A673 (cell line): ENCODE measurements at regions not wholly inside any gene's neighbourhood (a gene's known extent, or its start where the extent isn't known, plus 50 kb on each side); places are given as distances from the start of the nearest gene placed in this dataset.

Source experiments
- BruUV-seq: library from RNA; stranded (reverse); fragments of 400-500 nt; replicated peaks from 2 replicates; lab custom pipeline; 2021; lab: Mats Ljungman, UMichigan
- CTCF ChIA-PET: fragments of 300-600 bp; sonication (Branson Sonifier 250); formaldehyde crosslinking; loops from one replicate; lab custom pipeline; 2022; ENCODE audit warnings: antibody characterized with exemption; lab: Charles Lee
- POLR2A ChIA-PET: fragments of 300-600 bp; sonication (Branson Sonifier 250); formaldehyde crosslinking; loops from one replicate; lab custom pipeline; 2022; ENCODE audit warnings: antibody characterized with exemption; ENCODE audit not compliant: low non-redundant PET; lab: Charles Lee
- DNase-seq: peaks from one replicate; pipeline ENCODE4 v3.0.0-alpha.2; 2015; ENCODE audit warnings: low spot score
- H3K27ac ChIP-seq: fragments of 200-600 bp; sonication (generic); 2 replicates; pipeline ENCODE4 v1.5.1; 2016; ENCODE audit warnings: mixed run types, low read depth, mild to moderate bottlenecking, mixed read lengths, antibody characterized with exemption, low read length; ENCODE audit not compliant: poor library complexity, severe bottlenecking
- H3K27me3 ChIP-seq: fragments of 200-600 bp; sonication (generic); replicated peaks from 2 replicates; pipeline ENCODE4 v1.6.1; 2017; ENCODE audit warnings: mixed run types, low read depth, mild to moderate bottlenecking, mixed read lengths, antibody characterized with exemption, low read length; ENCODE audit not compliant: insufficient read depth, poor library complexity
- H3K36me3 ChIP-seq: fragments of 200-600 bp; sonication (generic); 2 replicates; pipeline ENCODE4 v1.6.1; 2016; ENCODE audit warnings: mixed run types, mild to moderate bottlenecking, mixed read lengths, antibody characterized with exemption, low read length; ENCODE audit not compliant: insufficient read depth, poor library complexity, severe bottlenecking
- H3K4me1 ChIP-seq: fragments of 200-600 bp; sonication (generic); 2 replicates; pipeline ENCODE4 v1.6.1; 2017; ENCODE audit warnings: mixed run types, mild to moderate bottlenecking, mixed read lengths, antibody characterized with exemption, low read length; ENCODE audit not compliant: insufficient read depth, poor library complexity, severe bottlenecking
- H3K4me3 ChIP-seq: fragments of 200-600 bp; sonication (generic); 2 replicates; pipeline ENCODE4 v1.5.1; 2016; ENCODE audit warnings: low read depth, mixed run types, mild to moderate bottlenecking, mixed read lengths, low read length; ENCODE audit not compliant: poor library complexity, severe bottlenecking
- H3K9me3 ChIP-seq: fragments of 200-600 bp; sonication (generic); 2 replicates; pipeline ENCODE4 v1.6.1; 2016; ENCODE audit warnings: mixed run types, low read depth, mild to moderate bottlenecking, mixed read lengths, antibody characterized with exemption, low read length; ENCODE audit not compliant: poor library complexity, severe bottlenecking
- EZH2 ChIP-seq: fragments of 200-600 bp; sonication (generic); IDR thresholded peaks from 2 replicates; pipeline ENCODE4 v1.6.1; 2017; ENCODE audit warnings: borderline replicate concordance, low read depth, mild to moderate bottlenecking, mixed read lengths, antibody characterized with exemption, low read length; ENCODE audit not compliant: poor library complexity, severe bottlenecking
- intact Hi-C: fragments of 100-400 bp; cut with micrococcal nuclease; formaldehyde crosslinking; loops from one replicate; pipeline ENCODE4 v1.10.0; 2022; ENCODE audit not compliant: unreplicated experiment
- TF ChIP-seq, protein P1 (sequence below): fragments of 300-800, 200-600 bp; sonication (generic); conservative IDR thresholded peaks from 2 replicates; pipeline ENCODE4 v1.5.1; 2017; ENCODE audit warnings: low read depth, mild to moderate bottlenecking, antibody characterized with exemption, low read length, moderate library complexity, mixed read lengths

DNA sequence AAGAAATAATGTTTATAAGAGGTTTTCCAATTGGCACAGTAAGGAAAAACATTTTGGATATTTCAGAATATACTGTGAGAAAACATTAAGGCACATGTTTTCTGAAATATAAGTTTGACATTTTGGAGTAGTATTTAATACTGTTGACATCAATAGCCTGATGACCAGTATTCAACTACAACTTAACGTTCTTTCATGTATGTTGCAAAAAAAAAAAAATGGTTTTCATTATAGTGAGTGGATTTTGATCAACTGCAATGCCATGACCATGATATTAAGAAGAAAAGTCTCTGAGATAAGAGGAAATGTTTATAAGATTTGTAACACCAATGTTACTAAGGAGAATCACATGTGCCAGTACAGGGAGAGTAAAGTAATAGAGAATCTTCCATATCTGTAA, 252.8 kb upstream of the RORA start:
- Histone ChIP-seq H3K27ac (no peak overlapping the region), H3K9me3 (no peaks in the 10 kb centered on the region), H3K4me3 (no peak overlapping the region), H3K4me1 (no peaks in the 10 kb centered on the region), H3K27me3 (no peaks in the 10 kb centered on the region), H3K36me3 (no peaks in the 10 kb centered on the region)
- intact Hi-C loops: no loop called here
- no peak for TF ChIP-seq EZH2
- TF ChIP-seq, protein P1, sequence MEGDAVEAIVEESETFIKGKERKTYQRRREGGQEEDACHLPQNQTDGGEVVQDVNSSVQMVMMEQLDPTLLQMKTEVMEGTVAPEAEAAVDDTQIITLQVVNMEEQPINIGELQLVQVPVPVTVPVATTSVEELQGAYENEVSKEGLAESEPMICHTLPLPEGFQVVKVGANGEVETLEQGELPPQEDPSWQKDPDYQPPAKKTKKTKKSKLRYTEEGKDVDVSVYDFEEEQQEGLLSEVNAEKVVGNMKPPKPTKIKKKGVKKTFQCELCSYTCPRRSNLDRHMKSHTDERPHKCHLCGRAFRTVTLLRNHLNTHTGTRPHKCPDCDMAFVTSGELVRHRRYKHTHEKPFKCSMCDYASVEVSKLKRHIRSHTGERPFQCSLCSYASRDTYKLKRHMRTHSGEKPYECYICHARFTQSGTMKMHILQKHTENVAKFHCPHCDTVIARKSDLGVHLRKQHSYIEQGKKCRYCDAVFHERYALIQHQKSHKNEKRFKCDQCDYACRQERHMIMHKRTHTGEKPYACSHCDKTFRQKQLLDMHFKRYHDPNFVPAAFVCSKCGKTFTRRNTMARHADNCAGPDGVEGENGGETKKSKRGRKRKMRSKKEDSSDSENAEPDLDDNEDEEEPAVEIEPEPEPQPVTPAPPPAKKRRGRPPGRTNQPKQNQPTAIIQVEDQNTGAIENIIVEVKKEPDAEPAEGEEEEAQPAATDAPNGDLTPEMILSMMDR: no peak
- POLR2A ChIA-PET: no interaction called here
- no peak for DNase-seq
- CTCF ChIA-PET: no interaction called here
- BruUV-seq: no TSS peak

- DNase-seq: no peak
- no TSS peak for BruUV-seq
- intact Hi-C loops: no loop called here
- Histone ChIP-seq H3K27ac (no peak overlapping the region), H3K36me3 (no peaks in the 10 kb centered on the region), H3K4me3 (no peak overlapping the region), H3K4me1 (no peaks in the 10 kb centered on the region), H3K27me3 (no peaks in the 10 kb centered on the region), H3K9me3 (no peaks in the 10 kb centered on the region)
- ChIA-PET CTCF (no interaction called here), POLR2A (no interaction called here)
- TF ChIP-seq EZH2: no peak
- TF ChIP-seq, protein P1: no peak
These were observed 251.8 kb upstream of the RORA start for GRCh38 chr15:61480863-61481262.

DNA sequence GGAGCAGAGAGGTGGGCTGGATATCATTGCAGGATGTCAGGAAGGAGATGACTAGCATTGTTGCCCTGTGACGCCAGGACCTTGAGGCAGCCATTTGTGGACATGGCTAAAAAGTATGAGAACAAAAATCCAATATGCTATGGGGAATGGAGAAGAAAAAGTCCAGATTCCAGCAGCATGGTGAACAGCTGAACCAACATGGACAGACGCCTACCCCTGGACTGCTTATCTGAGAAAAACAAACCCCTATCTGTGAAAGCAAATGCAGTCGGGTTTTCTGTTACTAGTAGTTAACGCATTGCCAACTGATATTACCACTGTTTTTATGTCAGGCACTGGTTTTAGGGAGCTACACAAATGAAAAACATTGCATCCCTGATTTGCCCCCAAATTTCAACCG, 251.2 kb upstream of the RORA start:
- Histone ChIP-seq H3K27me3 (no peaks in the 10 kb centered on the region), H3K4me3 (no peak overlapping the region), H3K4me1 (no peaks in the 10 kb centered on the region), H3K36me3 (no peaks in the 10 kb centered on the region), H3K9me3 (no peaks in the 10 kb centered on the region), H3K27ac (no peak overlapping the region)
- no TSS peak for BruUV-seq
- no peak for DNase-seq
- ChIA-PET POLR2A (no interaction called here), CTCF (no interaction called here)
- intact Hi-C loops: no loop called here
- TF ChIP-seq, protein P1: no peak
- no peak for TF ChIP-seq EZH2
